ENCODE measurements at regions not wholly inside any gene's neighbourhood (a gene's known extent, or its start where the extent isn't known, plus 50 kb on each side); places are given as distances from the start of the nearest gene placed in this dataset.

DNA sequence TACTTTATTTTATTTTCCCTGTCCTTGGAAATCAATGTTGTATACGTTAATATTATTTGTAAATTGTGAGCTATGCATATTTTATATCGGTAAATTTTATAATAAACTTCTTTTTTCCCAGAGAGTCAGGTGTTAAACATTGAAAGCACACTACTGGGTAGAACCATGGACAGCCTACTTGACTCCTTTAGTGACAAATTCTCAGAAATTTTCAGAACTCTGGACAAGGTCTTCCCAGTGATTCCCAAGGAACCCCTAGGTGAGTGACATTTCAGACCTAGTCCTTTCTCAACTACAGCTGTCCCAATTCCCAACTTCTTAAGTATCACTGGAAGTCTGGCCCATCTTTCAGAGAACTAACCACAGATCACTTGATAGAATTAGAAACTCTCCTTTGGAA, 107.2 kb downstream of the RCN1 start:
- TF ChIP-seq, protein P1, sequence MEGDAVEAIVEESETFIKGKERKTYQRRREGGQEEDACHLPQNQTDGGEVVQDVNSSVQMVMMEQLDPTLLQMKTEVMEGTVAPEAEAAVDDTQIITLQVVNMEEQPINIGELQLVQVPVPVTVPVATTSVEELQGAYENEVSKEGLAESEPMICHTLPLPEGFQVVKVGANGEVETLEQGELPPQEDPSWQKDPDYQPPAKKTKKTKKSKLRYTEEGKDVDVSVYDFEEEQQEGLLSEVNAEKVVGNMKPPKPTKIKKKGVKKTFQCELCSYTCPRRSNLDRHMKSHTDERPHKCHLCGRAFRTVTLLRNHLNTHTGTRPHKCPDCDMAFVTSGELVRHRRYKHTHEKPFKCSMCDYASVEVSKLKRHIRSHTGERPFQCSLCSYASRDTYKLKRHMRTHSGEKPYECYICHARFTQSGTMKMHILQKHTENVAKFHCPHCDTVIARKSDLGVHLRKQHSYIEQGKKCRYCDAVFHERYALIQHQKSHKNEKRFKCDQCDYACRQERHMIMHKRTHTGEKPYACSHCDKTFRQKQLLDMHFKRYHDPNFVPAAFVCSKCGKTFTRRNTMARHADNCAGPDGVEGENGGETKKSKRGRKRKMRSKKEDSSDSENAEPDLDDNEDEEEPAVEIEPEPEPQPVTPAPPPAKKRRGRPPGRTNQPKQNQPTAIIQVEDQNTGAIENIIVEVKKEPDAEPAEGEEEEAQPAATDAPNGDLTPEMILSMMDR (IDR thresholded peaks at IDR 0.05; ENCODE audit: low read depth, low read length), result no peak
- H3K4me3 ChIP-seq (replicated peaks in 1 of 2; ENCODE audit: low read depth in 2 of 2, low read length in 2 of 2), result no peak overlapping the region
- no peak for DNase-seq (ENCODE audit: low read depth in 2 of 2)

DNA sequence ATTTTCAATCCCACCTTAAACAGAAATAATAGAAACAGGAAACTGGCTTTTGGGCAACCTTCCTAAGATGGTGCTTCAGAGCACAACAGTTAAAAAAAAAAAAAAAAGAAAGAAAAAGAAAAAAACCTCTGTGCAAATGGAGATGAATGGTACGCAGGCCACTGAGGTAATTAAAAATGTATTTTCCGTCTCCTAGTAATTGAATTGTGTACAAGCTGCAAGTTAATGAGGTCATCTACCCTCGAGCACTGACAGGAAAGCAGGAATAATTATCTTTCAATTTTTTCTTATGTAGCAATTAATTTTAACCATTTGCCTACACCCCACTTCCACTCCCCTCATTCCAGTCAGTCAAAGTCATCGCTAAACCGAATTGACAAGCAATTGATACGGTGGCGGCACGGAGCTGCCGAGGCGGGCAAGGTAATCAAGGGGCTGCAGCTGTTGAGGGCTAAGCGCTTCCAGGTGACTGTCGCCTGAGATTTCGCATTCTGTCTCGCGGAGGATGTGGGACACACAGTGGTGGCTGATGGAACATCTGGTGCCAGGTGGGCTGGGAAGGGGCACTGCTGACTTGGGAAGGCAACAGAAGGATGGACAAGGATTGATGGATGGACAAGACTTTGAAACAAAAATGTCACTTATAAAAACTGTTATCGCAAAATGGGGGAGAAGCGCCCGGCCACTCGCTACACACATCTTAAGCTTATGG, 109.4 kb downstream of the RCN1 start:
- TF ChIP-seq, protein P1 (IDR thresholded peaks at IDR 0.05; ENCODE audit: low read depth, low read length), result no peak
- no peak for DNase-seq (ENCODE audit: low read depth in 2 of 2)

DNA sequence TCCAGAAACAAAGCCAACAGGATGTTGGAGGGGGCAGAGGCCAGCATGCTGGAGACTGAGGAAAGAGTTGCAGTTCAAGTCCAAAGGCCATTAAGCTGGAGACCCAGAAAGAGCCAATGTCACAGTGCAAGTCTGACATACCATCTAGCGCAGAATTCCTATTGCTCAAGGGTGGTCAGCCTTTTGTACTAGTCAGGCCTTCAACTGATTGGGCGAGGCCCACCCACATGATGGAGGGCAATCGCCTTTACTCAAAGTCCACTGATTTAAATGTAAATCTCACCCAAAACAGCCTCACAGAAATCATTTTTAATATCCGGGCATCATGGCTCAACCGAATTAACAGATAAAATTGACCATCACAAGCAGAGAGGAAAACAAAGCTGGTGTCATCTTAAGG, 113.9 kb downstream of the RCN1 start:
- DNase-seq (ENCODE audit: low read depth in 2 of 2), result no peak
- H3K4me3 ChIP-seq (replicated peaks in 1 of 2; ENCODE audit: low read depth in 2 of 2, low read length in 2 of 2), result no peak overlapping the region
- TF ChIP-seq, protein P1 (IDR thresholded peaks at IDR 0.05; ENCODE audit: low read depth, low read length), result no peak

More for the DNA sequence above, 109.4 kb downstream of the RCN1 start:
- H3K4me3 ChIP-seq (replicated peaks in 1 of 2; ENCODE audit: low read depth in 2 of 2, low read length in 2 of 2), result no peak overlapping the region

DNA sequence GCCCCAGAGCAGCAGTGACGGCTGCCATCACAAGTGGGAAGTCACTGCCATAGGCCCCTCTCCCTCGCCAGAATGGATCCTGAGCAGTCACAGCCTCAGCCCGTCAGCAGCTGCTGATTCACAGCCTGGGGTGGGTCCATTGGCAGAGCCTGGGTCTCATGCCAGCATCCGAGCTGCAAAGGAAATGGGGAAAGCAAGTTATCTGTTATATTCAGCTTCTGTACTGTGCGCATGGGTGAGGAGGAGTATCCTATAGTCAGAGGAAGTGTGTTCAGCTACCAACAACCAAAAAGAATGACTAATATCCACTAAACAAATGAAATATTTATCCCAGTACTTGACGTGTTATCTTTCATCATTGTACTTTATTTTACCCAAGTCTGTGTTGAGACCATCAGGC, 119.7 kb downstream of the RCN1 start:
- no peak overlapping the region for H3K4me3 ChIP-seq (replicated peaks in 1 of 2; ENCODE audit: low read depth in 2 of 2, low read length in 2 of 2)
- TF ChIP-seq, protein P1 (IDR thresholded peaks at IDR 0.05; ENCODE audit: low read depth, low read length), result no peak
- DNase-seq (ENCODE audit: low read depth in 2 of 2), result peak; percentile 92 to 94

DNA sequence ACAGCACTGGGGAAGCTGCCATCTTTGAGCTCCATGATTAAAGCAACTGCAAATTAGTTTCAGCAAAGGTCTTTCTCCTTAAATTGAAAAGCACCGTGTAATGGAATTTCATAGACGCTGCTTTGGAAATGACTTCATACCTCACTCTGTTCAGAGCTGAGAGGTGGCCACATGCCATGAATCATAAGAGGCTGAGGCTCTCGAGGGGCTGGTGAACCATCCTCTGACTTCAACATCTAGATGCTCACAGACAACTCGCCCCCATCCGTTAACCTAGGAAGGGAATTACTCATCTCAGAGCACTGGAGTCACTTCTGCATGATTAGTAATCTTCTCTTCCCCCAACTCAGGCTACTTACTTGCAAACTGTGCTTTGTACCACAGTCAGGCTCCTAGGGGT, 122.3 kb downstream of the RCN1 start:
- peak; percentile 58 to 96 for DNase-seq (ENCODE audit: low read depth in 2 of 2)
- TF ChIP-seq, protein P1 (IDR thresholded peaks at IDR 0.05; ENCODE audit: low read depth, low read length), result no peak
- H3K4me3 ChIP-seq (replicated peaks in 1 of 2; ENCODE audit: low read depth in 2 of 2, low read length in 2 of 2), result no peak overlapping the region

DNA sequence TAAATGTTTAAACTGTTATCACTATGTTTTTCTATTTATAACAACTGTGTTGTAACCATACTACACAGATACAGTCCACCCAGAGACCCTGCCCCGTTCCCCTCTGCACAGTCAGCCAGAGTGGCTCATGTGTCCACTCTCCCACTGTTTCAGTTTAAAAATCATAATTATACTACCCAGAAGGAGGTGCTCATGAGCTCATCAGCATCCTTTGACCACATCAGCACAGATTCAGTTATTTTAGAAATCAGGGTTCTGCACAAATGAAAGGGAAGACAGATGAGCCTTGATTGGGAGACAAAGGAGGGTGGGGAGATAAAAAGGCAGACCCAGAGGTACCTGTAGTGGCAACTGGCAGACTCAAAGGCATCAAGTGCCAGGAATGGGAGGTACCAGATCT, 124.3 kb downstream of the RCN1 start:
- TF ChIP-seq, protein P1 (IDR thresholded peaks at IDR 0.05; ENCODE audit: low read depth, low read length), result no peak
- H3K4me3 ChIP-seq (replicated peaks in 1 of 2; ENCODE audit: low read depth in 2 of 2, low read length in 2 of 2), result no peak overlapping the region
- DNase-seq (ENCODE audit: low read depth in 2 of 2), result no peak

DNA sequence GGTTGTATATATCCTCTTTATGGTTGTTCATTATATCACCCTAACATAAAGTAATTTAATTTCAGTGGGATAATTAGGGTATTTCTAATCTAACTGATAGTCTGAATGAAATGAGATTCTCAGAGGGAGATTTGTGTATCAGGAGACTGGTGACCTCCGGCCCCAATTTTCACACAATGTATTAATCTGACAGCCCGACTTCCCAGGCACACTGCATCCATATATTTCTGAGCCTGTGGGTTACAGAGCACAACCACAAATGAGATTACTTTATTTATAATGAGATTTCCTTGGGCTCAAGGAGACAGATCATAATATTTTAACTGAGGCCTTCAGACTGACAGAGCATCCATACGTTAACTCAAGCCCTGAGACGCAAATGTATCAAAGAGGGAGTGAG, 125.9 kb downstream of the RCN1 start:
- TF ChIP-seq, protein P1 (IDR thresholded peaks at IDR 0.05; ENCODE audit: low read depth, low read length), result no peak
- no peak overlapping the region for H3K4me3 ChIP-seq (replicated peaks in 1 of 2; ENCODE audit: low read depth in 2 of 2, low read length in 2 of 2)
- no peak for DNase-seq (ENCODE audit: low read depth in 2 of 2)

Data from cardiac fibroblast (primary cell).